D721Med (cell line): ENCODE measurements at regions not wholly inside any gene's neighbourhood (a gene's known extent, or its start where the extent isn't known, plus 50 kb on each side); places are given as distances from the start of the nearest gene placed in this dataset.

ENCODE experiments used
- DNase-seq: peaks from one replicate; pipeline ENCODE4 v3.0.0; 2011; ENCODE audit warnings: low spot score; ENCODE audit not compliant: insufficient read length
- FAIRE-seq: peaks from 2 replicates; lab custom pipeline; 2011; peaks lifted over from hg19 to GRCh38; lab: Jason Lieb, UNC
- TF ChIP-seq, protein P1 (sequence below): IDR thresholded peaks from 2 replicates; pipeline ENCODE4 v1.5.1; 2012; ENCODE audit warnings: mild to moderate bottlenecking, control low read depth; ENCODE audit not compliant: insufficient read depth; ENCODE audit errors: missing control alignments

DNA sequence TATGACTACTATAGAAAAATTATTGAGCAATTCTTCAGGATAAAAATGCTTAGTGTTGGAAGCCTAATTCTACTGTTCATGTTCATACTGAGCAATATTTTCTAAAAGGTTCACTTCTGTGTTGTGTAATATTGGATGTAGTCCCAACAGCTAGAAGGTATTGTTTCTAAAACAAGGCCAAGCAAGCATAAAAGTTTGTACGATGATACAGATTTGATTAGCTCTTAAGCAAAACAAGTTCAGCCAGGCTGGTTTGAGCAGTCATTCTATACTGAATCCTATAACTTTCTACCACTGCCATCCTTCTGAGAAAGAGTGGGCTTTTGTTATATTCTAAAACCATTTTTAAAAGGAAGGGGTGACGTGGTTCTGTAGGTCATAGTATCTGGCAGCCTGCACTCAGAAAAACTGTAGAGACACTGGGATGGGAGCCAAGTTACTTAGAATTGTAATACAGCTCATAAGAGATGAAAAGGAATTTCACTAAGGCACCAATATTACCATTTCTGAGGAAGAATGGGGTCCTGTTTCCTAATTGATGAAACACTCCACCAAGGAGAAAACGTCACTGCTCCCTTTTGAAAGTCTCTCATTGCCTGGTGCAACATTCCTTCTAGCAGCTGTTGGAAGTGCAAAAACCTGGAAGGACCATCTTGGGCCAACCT lies 275.0 kb upstream of the DACH1 start:
- no peak for DNase-seq

DNA sequence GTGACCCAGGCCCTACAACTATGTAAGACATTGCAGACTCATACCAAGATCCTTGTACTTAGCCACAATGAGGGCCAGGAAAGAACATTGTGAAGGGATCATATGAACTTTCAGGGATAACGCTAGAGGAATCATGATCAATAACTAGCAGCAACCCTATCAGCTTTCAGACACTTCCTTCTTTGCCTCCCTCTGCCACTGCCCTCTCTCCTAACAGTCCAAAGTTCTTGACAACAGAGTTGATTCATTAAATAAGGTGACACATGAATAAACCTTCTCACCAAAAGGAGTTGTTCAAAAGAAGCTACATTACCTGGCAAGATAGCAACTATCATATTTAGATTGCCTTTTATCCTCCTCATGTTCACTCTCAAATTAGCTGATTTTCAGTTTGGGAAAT lies 272.2 kb upstream of the DACH1 start:
- FAIRE-seq (no peak), DNase-seq (no peak)
- TF ChIP-seq, protein P1, sequence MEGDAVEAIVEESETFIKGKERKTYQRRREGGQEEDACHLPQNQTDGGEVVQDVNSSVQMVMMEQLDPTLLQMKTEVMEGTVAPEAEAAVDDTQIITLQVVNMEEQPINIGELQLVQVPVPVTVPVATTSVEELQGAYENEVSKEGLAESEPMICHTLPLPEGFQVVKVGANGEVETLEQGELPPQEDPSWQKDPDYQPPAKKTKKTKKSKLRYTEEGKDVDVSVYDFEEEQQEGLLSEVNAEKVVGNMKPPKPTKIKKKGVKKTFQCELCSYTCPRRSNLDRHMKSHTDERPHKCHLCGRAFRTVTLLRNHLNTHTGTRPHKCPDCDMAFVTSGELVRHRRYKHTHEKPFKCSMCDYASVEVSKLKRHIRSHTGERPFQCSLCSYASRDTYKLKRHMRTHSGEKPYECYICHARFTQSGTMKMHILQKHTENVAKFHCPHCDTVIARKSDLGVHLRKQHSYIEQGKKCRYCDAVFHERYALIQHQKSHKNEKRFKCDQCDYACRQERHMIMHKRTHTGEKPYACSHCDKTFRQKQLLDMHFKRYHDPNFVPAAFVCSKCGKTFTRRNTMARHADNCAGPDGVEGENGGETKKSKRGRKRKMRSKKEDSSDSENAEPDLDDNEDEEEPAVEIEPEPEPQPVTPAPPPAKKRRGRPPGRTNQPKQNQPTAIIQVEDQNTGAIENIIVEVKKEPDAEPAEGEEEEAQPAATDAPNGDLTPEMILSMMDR = no peak

More for the DNA sequence above, 275.0 kb upstream of the DACH1 start:
- TF ChIP-seq, protein P1 = no peak
- no peak for FAIRE-seq

DNA sequence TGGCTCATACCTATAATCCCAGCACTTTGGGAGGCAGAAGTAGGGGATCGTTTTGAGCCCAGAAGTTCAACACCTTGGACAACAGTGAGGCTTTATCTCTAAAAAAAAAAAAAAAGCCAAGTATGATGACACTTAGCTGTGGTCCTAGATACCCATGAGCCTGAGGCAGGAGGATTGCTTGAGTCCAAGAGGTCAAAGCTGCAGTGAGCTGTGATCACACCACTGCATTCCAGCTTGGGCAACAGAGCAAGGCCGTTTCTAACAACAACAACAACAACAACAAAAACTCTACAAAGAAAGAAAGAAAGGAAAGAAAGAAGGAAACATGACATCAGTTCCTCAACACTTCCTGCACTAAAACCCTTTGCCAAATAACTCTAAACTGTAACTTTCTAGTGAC lies 265.1 kb upstream of the DACH1 start:
- FAIRE-seq = no peak
- DNase-seq = no peak

DNA sequence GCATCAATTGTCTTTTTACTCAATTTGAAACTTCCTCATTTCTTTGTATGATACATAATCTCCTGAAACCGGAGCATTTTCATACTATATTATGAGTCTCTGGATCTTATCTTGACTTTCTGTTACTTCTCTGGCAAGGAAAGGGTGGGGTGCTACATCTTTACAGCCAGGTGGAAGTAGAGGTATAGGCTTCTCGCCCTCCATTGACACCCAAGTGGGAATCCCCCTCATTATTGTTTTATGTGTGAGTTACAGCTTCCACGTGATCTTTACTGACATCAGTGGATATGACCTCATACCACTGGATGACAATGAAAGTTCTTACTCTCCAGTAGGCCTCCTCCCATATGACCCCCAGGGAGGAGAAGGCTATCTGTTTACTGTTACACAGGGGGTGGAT lies 262.1 kb upstream of the DACH1 start:
- TF ChIP-seq, protein P1 = no peak
- DNase-seq (no peak), FAIRE-seq (no peak)

More for the DNA sequence above, 265.1 kb upstream of the DACH1 start:
- TF ChIP-seq, protein P1 = no peak

DNA sequence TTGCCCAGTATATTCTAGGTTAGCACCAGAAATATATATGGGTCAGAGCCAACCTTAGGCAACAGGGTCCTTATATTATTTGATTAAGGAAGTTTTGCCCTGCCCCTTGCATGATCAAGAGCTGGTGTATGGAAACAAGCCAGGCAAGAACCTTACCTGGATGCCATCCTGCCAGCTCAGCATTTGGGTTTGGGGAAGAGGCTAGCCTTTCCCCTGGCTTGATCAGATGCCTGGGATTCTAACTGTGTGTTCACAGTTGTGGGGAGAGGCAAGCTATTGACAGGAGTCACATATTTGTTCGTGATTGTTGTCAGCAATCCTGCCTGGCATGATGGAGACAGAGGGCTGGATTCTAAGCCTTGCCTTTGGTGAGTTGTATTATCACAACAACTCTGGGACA lies 260.0 kb upstream of the DACH1 start:
- TF ChIP-seq, protein P1 = no peak
- no peak for DNase-seq
- no peak for FAIRE-seq

DNA sequence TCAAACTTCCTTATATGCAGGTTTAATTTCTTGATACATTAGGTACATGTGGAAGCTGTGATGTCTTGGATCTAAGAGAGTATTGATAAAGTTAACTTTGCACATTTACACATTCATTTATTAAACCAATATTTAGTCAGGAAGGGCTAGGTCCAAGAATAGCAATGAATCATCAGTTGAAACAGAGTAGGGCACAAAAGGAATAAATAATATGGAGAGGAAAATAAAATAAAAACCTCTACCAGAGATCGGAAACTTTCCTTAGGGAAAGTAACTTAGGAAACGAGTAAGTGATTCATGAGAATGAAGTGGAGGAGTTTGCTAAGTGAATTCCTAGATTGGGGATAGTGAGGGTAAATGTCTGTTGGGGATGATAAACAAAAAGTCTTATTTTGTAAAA lies 259.4 kb upstream of the DACH1 start:
- DNase-seq (no peak), FAIRE-seq (no peak)
- TF ChIP-seq, protein P1 = no peak

DNA sequence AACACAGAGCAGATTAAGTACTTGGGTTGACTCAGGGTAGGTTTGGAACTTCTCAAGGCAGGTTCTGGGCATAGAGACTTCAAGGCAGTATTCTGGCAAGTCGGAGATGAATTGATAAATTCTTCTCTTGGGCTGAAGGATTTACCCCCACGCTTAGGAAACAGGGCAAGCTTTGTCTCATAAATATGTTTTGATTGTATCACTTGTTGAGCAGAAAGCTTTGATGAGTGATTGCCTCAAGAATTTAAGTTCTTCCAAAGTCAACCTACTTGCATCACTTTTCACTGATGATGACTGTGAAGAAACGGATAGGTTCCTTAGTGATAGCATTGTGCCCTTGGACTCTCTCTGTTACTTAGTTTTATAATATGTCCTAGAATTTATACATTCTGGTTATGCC lies 258.6 kb upstream of the DACH1 start:
- no peak for FAIRE-seq
- TF ChIP-seq, protein P1 = no peak

More for the DNA sequence above, 258.6 kb upstream of the DACH1 start:
- DNase-seq = no peak
